ENCODE measurements at regions not wholly inside any gene's neighbourhood (a gene's known extent, or its start where the extent isn't known, plus 50 kb on each side); places are given as distances from the start of the nearest gene placed in this dataset.
"Not testable (repeated sequence)": the region's sequence is repeated elsewhere in the genome, so short reads cannot be mapped to it uniquely, and the experiment has no call there.

DNA sequence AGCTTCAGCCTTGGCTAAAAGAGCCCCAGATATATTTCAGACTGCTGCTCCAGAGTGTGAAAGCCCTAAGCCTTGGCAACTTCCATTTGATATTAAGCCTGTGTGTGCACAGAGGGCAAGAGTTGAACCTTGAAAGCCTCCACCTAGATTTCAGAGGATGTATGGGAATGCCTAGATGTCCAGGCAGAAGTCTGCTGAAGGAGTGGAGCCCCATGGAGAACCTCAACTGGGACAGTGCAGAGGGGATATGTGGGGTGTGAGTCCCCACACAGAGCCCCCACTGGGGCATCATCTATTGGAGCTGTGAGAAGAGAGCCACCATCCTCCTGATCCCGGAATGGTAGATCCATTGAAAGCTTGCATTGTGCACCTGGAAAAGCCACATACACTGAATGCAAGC lies 1784.8 kb upstream of the CDH9 start:
- DNase-seq, result no peak

DNA sequence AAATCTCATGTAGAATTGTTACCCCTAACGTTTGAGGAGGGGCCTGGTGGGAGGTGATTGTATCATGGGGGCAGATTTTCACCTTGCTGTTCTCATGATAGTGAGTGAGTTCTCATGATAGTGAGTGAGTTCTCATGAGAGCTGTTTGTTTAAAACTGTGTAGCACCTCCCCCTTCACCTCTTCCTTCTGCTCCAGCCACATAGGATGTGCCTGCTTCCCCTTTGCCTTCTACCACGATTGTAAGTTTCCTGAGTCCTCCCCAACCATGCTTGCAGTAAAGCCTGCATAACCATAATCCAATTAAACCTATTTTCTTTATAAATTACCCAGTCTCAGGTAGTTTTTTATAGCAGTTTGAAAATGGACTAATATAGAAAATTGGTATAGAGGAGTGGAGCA lies 1783.7 kb upstream of the CDH9 start:
- DNase-seq, result no peak

DNA sequence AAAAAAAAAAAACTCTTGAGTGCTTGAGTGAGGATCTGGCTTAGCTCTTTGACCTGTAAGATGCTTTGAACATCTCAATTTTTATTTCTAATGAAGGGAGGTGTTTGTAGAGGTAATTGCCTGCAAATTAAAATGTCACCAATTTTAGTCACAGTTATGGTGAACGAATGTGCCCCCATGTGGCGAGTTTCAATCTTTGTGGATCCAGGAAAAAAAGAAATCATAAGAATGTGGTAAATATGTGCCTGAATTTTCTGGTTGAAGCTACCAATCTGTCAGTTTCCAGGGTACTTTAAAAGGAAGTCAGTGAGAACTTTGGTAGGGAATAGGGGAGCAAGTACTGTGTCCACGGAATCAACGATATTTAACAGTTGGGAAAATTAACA lies 1772.4 kb upstream of the CDH9 start:
- DNase-seq, result no peak

DNA sequence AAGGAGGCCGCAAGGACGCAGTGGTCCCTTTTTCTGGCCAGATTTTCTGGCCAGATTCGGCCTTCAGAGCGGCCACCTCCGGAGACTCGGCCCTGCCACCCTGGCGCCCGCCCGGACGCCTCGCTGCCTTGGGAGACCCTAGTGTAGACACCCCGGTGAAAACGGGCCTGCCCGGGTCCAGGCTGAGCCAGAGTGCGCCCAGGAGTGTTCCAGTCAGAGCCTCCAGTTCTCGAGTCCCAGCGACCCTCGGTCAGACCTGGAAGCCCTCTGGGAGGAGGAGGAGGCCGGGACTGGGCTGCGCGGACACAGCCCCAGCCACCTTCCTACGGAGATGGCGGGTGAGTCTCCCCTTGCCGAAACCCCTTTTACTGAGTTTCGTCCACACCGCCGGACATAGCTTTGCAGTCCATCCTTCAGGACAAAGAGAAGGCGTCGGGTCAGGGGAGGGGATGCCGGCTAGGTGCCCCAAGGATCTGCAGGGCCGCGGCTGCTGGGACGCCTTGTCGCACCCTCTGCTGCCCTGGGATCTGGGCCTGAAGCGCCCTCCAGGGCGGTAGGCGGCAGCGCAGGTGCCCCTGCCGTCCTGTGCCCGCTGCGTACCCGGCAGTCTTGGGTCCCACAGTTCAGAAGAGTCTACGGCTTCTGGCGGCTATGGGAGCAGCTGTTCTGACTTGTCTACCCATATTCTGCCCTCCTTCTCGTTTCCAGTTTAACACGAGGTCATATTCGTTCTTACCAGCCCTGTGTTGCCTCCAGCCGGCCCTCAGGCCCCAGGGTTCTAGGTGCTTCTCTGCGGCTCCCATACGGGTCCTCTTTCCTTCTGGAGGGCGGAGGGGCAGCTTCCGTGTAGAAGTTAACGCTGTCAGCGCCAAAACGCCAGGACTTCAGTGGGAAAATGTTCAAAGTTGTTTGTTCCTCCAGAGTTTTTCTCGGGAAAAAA lies 1771.7 kb upstream of the CDH9 start:
- no peak for DNase-seq

DNA sequence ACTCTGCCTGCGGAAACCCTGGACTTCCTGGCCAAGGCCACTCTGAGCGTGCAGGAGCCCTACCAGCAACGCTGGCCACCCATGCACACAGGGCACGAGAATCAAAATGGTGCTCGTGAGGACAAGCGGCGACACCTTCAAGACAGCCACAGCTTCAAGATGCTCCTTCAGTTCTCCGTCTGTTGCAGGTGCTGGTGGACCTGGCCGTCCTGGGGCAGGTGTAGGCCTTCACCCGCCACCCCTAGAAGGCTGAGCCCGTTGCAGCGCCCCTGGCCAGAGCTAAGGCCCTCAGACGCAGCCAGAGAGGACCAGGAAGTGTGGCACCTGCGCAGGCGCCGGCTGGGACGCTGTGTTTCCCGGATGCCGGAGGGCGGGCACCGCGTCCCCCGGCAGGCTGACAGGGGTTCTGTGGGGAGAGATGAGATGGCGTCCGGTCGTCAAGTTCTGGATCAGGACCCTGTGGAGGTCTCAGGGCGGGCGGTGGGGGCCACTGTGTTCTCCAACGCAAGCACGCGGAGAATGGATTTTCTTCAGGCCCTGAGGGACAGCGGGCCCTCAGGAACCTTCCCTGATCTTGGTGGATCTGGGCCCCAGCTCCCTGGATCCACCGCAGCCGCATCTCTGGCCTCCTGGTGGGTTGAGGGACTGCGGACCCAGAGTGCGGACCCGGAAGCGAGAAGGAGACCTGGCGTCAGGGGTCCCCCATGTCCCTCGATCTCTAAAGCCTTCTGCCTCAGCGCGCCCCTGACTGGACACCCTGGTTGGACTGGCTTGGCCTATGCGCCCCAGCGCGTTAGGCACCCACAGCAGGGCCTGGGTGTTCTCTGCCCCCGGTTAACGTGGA lies 1770.8 kb upstream of the CDH9 start:
- DNase-seq, result no peak

DNA sequence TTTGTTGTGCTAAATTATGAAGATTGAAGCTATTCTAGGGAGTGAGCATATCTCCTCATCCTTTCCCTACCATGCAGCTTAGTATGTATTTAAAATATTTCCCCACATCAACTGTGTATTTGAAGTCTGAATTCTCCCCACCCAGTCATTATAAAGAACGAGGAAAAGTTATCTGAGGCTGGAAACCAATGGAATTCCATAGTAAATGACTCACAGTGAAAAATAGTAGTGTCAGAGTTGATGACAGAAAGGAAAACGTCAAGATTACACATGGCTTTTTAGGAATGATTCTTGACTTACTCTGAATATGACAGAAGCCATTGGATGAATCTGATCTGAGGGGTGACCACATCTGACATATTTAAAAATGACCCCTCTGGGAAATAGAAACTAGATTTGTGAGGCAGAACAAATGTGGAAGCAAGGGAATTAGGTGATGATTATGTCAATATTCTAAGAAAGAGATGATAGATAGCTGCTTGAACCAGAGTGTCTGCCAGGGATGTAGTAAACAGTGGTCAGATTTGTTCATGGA lies 1768.9 kb upstream of the CDH9 start:
- DNase-seq, result no peak

DNA sequence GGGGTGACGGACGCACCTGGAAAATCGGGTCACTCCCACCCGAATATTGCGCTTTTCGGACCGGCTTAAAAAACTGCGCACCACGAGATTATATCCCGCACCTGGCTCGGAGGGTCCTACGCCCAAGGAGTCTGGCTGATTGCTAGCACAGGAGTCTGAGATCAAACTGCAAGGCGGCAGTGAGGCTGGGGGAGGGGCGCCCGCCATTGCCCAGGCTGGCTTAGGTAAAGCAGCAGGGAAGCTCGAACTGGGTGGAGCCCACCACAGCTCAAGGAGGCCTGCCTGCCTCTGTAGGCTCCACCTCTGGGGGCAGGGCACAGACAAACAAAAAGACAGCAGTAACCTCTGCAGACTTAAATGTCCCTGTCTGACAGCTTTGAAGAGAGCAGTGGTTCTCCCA lies 1760.6 kb upstream of the CDH9 start:
- not testable (repeated sequence) for DNase-seq

DNA sequence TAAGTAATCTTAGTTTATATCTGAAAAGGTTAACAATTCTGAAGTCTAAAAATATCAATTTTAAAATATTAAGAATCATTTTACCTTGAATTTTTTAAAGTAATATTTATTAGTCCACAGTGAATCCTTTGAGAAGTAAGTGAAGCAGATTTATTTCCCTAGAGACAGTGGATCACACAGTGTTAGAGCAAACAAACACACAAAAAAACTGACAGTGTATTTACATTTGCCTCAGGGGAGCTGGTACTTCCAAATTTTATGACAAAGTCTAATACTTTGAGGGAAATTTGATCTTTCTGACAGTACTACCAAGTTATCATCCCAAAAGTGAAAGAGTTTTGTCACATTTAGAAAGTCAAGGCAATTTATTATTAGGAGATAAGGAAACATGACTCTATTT lies 1750.6 kb upstream of the CDH9 start:
- DNase-seq, result no peak

DNA sequence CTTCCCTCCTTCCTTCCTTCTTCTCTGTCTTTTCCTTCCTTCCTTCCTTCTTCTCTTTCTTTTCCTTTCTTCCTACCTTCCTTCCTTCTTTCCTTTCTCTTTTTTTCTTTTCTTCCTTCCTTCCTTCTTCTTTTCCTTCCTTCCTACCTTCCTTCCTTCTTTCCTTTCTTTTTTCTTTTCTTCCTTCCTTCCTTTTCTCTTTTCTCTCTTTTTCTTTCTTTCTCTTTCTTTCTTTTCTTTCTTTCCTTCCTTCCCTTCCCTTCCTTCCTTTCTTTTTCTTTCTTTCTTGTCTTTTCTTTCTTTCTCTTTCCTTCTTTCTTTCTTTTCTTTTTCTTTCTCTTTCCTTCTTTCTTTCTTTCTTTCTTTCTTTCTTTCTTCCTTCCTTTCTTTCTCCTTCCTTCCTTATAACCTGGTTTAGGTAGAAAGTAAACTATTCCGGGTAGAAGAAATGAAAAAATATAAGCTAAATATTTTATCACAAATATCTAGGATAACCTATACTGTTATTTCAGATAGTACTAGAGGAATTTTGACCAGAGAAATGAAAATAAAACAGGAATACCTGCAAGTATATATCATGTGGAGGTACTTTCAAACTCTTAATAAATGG lies 1741.8 kb upstream of the CDH9 start:
- DNase-seq, result no peak

DNA sequence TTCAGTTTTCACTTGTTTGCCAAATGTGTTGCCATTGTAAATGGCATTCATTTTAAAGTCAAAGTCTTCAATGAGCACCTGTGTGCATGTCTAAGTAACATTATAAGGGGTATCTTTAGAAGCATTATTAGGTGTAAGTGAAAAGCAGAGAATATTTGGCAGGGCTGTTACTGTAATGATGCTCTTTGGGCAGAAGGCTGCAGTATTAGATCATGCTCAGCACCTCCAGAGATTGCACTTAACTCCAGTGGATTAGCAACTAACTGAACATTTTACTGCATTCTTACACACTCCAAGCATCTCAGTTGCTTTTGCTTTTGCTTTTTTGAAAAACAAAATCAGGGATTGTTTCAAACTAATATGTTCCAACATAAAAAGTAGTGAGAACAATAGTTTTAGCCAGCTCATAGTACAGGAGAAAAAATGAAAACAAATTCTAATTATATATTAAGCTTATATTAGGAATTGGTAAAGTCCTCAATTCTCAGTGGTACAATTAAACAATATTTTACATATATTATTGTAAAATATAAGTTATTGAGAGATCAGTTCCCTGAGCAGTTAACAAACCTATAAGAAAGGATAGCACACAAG lies 1740.9 kb upstream of the CDH9 start:
- DNase-seq, result no peak

DNA sequence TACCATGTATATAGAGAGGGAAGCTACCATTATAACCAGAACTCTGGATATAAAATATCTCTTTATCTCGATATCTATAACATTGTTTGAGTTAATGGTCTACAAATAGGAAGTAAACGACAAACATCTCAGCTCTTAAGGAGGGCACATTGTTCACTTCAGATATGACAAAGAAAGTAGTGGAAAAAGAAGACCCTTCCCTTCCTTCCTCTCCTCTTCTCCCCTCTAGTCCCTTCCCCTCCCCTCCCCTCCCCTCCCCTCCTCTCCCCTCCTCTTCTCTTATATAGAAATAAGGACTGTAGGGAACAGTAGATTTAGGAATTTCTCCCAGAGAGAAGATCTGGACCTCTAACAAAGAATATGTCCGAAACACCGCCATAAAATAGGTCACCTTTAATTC lies 1731.9 kb upstream of the CDH9 start:
- no peak for DNase-seq

DNA sequence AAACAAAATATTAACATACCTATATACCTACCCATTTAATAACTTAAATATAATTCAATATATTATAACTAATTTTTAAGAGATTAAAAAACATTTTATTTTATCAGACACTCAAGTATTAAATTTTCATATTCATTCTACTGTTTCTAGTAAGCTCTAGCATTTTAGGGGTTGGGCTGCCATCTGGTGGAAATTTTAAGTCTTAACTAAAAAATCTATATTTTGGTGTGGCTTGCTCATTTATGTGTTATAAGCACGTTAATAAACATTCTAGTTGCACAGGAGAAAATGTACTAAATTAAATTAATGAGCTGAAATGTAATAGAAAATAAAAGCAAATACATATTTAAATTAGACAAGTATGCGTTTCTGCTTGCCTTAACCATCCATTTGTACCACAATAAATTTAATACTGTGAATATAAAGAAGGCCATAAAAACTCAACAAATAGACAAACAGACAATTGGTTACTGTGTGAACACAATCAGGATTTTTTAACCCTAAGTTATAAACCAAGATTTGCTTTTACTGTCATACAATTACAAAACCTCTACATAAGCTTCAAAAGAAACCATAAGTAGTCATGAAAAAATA lies 1728.3 kb upstream of the CDH9 start:
- DNase-seq, result peak; percentile 14

DNA sequence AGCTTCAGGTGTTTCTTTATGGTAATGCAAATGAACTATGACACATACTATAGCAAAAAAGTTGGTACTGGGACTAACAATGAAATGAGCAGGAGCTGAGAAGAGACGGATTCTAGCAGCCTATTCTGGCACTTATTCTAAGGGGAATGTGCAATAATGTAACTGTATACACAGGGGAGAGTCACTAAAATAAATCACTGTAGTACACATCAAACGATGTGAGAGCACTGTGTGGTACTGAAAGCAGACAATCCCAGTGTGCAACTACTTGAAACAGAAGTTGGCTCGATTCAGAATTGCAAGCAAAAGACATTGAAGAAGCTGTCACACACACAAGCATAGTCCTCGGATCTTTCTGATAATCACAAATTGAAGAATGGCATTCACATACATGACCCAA lies 1713.0 kb upstream of the CDH9 start:
- no peak for DNase-seq

DNA sequence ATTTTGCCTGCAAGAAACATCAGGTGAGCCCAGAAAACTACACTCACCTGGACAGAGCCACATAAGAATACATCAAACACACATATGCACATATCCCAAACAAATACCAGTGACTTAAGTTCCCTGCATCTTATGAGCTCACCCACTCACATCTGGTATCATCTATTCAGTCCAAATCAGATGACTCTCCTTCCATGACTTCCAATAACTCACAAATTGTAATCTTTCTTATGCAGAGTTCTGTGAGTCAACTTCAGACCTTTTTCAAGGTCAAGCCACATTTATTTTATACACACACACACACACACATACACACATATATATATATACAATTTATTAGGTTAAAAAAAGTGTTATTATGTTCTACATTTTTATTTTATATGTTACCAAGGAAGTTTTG lies 1711.9 kb upstream of the CDH9 start:
- no peak for DNase-seq

DNA sequence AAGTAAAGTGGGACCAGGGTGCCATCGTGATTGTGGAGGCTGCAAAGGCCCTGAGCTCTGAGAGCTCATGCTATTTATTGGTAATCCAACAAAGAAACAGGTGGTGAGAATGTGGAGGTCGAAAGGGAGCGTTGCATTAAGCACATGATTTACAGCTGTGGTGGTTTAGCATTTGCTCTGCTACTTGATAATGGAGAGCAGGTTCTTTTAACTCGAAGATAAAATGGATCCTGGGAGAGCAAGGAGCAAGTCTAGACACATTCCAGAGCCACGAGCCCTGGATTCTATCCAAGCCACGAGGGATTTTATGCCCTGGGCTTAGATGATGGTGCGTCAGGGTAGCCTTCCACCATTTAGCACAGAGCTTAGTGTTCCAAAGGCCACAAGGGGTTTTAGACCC lies 1710.1 kb upstream of the CDH9 start:
- no peak for DNase-seq

DNA sequence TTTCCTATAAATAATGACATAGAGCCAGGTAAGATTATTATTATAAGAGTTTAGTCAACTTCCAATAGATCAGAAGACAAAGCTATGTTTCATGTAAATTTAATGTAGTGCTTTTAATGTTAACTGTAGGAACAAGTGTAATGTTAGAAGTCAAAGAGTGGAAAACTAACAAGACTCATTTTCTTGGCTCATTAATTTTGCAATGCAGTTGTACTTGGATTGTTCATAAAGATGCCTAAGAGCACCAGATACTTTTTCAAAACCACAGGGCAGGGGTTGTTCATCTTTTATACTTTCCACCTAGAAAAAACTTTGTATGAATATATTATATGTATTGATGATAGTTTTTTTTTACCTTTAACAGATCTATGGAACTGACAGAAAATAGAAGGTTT lies 1705.3 kb upstream of the CDH9 start:
- DNase-seq, result no peak

DNA sequence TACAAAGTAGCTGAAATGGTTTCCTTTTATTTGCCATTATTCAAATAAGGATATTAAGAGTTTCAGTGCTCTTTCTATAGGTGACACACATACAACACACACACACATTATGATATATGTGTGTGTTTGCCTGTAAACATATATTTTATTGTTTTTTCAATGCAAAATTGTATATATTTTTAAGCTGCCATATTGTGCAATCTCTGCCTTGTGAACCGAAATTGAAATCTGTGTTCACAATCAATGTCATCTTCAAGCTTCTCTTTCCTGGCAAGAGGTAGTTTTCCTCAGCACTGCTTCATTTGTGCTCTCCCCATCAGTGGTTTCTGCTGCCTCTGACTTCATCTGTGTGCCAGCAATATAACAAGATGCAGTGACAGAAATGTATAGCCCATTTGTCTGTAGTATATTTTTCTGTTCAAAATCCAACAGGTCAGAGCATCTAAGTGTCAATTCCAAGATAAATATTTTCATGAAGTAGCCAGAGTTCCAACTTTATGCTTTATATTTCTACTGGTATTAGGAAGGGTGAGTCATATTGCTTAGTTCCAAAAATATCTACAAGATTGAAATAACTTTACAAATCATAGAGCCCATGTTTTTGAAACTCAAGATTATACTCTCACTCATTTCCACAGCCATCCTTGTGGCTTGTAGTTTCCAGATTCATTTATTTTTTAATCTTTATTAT lies 1704.8 kb upstream of the CDH9 start:
- no peak for DNase-seq

DNA sequence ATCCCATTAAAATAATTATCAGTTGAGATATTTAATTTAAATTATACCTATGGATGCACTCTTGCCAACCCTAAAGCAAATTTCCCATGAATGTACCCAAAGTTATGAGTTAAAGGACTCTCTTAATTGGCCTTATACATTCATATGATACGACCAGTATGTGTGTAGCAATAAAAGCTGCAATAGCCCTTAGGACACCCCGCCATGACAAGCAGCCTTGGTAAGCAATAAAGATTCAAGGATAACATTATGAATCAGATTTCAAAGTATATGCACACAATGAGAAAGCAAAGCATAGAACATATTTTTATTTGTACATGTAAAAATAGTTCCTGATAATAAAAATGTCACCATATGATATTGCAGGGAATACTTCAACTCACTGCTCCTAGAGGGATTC lies 1699.3 kb upstream of the CDH9 start:
- DNase-seq, result no peak

DNA sequence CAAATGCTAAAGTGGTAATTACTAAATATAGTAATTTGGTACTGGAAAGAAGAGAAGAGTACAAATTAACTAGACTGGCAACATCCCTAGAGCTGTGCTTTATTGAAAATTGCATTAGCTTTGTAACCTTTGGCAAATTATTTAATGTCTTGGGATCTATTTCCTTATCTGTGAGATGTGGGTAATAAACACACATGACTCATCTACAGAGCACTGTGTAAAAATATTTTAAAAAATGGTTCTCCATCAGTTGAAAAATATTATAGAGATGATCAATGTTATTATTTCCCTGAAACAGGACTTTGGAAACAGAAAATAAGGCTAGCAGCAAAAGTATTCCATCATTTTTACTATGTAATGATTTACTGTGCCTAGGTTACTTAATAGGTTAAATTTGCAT lies 1698.8 kb upstream of the CDH9 start:
- DNase-seq, result no peak

DNA sequence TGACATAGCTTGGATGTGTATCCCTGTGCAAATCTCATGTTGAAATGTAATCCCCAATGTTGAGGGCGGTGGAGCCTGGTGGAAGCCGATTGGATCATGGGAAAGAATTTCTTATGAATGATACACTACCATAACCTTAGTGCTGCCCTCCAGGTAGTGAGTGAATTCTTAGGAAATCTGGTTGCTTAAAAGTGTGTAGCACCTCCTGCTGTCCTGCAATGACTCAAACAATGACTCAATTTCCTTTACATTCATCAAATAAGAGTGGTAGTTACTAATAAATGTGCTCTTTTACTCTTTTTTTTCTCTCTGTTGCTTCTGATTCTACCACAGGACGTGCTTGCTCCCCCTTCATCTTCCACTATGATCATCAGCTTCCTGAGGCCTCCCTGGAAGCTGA lies 1696.0 kb upstream of the CDH9 start:
- DNase-seq, result no peak

DNA sequence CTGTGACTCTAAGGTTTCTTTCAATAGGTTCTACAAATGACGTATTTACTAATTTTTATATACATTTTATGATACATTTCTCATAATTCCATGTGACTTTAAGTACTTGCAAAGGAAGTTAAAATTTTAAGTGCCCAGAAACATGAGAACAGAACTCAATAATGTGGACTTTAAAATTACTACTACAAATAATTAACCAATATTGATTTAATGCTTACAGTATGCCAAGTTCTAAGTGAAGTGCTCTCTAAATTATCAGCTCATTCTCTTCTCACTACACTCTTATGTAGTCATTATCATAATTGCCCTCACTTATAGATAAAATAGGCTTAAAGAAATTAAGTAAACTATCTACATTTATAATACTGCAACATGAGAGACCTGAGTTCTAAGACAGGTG lies 1690.7 kb upstream of the CDH9 start:
- DNase-seq, result no peak

DNA sequence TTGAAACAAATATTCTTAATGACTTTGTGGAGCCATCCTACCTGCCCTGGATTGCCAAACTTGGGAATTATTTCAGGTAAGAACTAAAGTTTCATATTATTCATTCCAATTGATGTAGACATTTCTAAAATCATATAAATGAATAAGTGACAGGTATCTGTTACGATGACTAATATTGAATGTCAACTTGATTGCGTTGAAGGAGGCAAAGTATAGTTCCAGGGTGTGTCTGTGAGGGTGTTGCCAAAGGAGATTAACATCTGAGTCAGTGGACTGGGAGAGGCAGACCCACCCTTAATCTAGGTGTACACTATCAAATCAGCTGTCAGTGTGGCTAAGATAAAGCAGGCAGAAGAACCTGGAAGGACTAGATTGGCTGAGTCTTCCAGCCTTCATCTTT lies 1688.4 kb upstream of the CDH9 start:
- no peak for DNase-seq

All from DMS 273 treated with DMSO at 0.1 percent for 48 hours (cell line).